ENCODE measurements at regions not wholly inside any gene's neighbourhood (a gene's known extent, or its start where the extent isn't known, plus 50 kb on each side); places are given as distances from the start of the nearest gene placed in this dataset.

DNA sequence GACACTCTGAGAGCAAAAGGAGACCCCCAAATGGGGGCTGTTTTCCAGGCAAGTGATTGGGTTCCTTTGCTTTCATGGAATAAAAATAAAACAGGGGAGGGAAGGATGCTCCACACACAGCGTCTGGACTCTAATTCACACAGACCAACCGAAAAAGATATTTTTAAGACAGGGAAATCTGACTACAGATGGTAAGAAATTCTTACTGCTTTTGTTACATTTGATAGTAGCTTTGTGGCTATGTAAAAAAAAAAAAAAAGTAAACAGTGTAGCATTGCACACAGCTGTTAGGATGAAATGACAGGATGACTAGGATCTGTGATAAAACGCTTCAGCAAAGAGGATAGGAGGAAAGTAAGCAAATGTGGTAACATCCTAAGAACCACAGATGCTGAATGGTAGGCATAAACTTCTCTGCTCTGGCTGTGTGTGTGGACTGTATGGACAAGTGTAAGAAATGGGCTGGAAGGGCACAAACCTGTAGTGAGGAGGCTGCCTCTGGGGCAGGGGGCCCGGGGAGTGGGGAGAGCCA is 207.6 kb downstream of the ANAPC1 start:
- no peak for FAIRE-seq

DNA sequence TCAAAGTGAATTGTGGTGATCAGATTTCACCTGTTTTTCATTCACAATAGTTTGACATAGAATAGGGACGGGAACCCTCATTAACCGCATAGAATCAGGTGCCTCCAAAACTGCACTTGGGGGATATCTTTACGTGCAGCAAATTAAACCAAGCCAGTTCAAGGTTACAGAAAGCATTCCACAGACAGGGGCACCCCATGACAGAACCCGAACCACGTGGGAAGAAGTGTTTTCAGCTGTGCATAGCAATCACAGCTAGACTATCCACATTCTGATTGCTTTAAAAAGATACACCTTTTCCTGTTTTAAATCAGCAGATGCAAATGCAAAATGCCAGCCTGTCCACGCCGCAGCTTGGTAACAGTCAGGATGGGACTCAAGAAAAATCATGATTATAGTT is 205.8 kb downstream of the ANAPC1 start:
- no peak for FAIRE-seq

- no peak for FAIRE-seq
These were observed 205.3 kb downstream of the ANAPC1 start for GRCh38 chr2:111678651-111679050.

DNA sequence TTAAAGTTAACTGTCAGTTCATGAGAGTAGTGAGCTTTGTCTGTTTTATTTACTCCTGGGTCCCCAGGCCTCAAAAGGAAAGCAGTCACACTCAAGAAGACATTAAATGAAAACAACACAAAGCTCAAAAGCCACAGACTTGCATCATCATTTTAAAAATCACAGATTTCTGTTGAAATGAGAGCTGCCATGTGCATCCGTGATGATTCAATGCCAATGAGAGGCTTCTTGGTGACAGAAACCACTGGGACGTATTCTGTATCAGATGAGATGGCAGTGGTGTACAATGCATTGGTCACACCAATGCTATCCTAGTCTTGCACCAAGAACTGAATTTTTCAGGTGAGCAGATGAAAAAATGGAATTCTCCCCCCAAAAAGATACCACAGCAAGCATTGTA is 204.8 kb downstream of the ANAPC1 start:
- no peak for FAIRE-seq

DNA sequence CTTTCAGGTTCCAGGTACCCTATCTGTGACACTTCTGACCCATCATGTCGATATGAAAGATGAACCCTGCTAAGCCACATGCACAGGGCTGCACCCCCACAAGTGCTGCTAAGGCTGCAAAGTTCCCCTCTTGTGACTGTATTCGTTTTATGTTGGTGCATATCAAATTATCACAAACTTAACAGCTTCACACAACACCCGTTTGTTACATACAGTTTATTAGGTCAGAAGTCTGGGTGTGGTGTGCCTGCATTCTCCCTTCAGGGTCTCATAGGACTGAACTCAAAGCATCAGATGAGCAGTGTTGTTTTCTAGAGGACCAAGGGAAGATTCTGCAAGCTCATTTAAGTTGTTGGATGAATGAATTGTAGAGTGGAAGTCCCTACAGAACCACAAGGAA is 199.4 kb downstream of the ANAPC1 start:
- FAIRE-seq = no peak

- no peak for FAIRE-seq
These were observed 198.7 kb downstream of the ANAPC1 start for GRCh38 chr2:111685342-111685741.

- no peak for FAIRE-seq
These were observed 197.0 kb downstream of the ANAPC1 start for GRCh38 chr2:111686994-111687393.

- no peak for FAIRE-seq
These were observed 196.1 kb downstream of the ANAPC1 start for GRCh38 chr2:111687911-111688310.

DNA sequence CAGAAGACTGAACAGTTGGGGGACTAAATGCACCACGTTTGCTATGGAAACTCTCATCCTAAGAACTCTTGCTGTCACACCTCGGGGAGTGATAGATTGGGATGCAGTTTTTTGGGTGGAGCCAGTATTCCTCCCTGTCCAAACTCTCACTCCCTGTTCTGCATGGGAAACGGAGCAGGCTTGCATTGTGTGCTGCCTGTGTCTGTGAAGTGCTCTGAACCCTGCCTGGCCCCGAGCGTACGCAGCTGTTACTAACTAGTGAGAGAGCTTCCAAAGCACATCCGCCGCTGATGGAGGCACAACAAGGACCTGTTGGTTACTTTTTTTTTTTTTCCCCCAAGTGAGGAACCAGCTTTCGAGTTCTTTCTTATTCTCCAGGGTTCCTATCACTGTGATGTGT is 195.5 kb downstream of the ANAPC1 start:
- FAIRE-seq = no peak

DNA sequence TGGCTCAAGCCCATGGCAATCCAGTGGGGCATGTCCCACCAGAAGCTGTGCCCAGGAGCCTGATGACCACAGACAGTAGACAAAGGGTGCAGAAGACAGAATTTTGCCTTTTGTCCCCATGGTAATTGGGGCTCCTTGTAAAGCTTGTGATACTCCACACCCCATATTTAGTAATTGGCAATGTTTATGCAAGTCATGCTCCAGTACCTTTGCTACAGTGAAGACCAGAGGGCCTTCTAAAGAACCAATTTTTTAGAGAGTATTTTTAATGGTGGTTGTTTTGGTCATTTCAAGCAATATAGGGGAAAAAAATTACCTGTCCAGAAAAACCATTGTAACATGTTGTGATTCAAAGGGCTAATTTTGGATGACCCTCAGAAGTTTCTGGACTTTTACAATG is 194.8 kb downstream of the ANAPC1 start:
- no peak for FAIRE-seq

GRCh38 chr2:111689941-111690340 is 194.1 kb downstream of the ANAPC1 start:
- FAIRE-seq = no peak

DNA sequence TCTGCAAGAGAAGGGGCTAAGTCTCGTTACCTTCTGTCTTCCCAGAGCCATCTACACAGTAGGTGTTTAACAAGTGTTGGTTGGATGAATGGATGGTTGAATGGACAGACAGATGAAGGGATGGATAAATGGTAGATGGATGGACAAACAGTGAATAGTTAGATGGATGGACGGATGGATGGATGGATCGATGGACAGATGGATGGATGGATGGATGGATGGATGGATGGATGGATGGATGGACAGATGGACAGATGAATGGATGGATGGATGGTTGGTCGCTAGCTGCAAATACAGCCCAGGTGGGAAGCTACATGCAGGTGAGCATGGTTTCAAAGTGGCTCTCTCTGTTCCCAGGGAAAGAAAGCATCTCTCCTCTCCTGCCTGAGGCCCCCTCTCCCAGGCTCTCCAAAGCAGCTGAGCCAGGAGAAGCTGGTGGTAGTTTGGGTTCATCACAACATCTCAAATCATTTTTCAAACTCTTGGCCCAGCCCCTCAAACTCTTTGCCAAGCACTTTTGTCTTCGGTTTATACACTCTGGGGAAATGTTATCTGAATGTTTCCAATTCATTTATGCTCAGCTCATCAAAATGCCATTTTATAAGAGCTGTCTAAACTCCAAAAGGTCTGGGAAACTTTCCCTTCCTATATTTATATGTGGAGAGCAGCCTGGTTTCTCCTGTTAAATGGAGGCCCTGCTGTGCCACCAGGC is 192.7 kb downstream of the ANAPC1 start:
- FAIRE-seq = no peak

- FAIRE-seq = no peak
These were observed 191.7 kb downstream of the ANAPC1 start for GRCh38 chr2:111692311-111692710.

DNA sequence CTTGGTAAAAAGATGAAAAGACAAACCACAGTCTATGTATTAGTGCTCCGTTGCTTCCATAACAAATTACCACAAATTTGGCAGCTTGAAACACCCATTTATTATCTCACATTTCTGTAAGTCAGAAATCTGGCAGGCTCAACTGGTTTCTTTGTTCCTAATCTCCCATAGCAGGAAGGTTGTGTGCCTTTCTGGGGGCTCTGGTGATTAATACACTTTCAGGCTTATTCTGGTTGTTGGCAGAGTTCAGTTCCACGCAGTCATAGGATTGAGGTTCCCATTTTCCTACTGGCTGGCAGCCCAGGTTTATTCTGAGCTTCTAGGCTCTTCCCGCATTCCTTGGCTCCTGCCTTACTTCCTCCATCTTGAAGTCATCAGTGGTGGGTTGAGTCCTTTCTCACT is 189.3 kb downstream of the ANAPC1 start:
- FAIRE-seq = no peak

GRCh38 chr2:111695441-111696007 is 188.5 kb downstream of the ANAPC1 start:
- no peak for FAIRE-seq

- FAIRE-seq = no peak
These were observed 187.8 kb downstream of the ANAPC1 start for GRCh38 chr2:111696226-111696625.

- FAIRE-seq = no peak
These were observed 186.4 kb downstream of the ANAPC1 start for GRCh38 chr2:111697560-111697959.

GRCh38 chr2:111698089-111698488 is 185.9 kb downstream of the ANAPC1 start:
- no peak for FAIRE-seq

DNA sequence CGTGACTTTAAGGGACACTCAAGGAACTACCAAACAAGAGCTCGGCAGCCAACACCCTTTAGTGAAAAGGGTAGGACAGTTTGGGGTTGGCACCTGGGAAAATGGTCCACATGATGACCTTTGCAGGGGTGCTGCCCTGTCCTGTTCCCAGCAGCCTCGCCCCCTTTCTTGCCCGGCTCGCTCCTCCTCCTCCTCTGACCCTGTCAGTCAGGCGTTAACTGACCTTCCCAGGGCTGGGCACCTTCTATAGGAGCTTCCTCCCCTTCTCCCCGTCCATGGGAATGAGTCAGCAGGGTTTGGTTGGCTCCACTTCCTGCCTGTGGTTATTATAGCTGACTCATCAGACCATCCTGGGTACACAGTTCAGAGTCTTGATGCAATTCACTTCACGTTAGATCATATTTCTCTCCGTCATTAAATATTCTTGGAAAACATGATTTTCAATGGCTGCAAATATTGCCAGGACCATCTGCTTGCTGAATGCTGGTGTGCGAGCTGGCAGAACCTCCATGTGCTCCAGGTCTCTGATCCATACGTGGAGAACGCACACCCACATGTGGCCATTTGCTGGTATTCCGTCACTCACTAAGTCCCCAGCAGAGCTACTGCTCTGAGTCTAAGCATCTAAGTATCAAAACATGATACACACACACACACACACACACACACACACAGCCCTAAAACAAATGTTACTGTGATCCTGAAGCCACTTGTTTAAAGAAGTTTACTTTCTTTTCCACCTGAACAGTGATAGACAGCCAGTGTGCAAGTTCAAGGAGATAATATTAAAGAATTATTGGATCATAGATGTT is 185.0 kb downstream of the ANAPC1 start:
- FAIRE-seq = peak; percentile 78

- FAIRE-seq = no peak
These were observed 182.7 kb downstream of the ANAPC1 start for GRCh38 chr2:111701266-111701665.

DNA sequence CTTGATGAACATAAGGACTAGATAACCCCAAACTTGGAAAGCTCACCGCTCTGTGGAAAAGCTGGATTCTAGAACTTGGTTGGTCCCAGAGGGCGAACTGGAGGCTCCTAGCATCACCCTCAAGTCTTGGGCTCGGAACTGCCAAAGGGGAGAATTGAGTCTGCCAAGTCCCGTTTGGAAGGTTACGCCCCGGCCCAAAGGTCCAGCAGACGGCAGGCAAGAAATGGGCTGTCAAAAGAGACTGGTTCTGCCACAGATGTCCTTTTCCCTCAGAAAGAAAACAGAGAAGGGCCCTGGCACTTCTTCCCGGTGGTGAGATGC is 182.2 kb downstream of the ANAPC1 start:
- no peak for FAIRE-seq

- no peak for FAIRE-seq
These were observed 181.7 kb downstream of the ANAPC1 start for GRCh38 chr2:111702119-111702803.

- no peak for FAIRE-seq
These were observed 181.2 kb downstream of the ANAPC1 start for GRCh38 chr2:111702804-111703196.

Measured in A204.1 (cell line).